Astrocyte (in vitro differentiated cells and primary cell): ENCODE measurements at regions not wholly inside any gene's neighbourhood (a gene's known extent, or its start where the extent isn't known, plus 50 kb on each side); places are given as distances from the start of the nearest gene placed in this dataset.

Source experiments
- DNase-seq: peaks from one replicate; pipeline ENCODE4 v3.0.0-alpha.2; 2010; ENCODE audit warnings: low read depth
- FAIRE-seq: peaks from 2 replicates; lab custom pipeline; 2011; peaks lifted over from hg19 to GRCh38; lab: Jason Lieb, UNC
- H2AFZ ChIP-seq: 2 replicates; pipeline ENCODE4 v1.6.0; 2012; ENCODE audit warnings: low read depth, low read length, inconsistent platforms
- H3K27ac ChIP-seq: 2 replicates; pipeline ENCODE4 v1.5.1; 2011; ENCODE audit warnings: low read depth, low read length, inconsistent platforms
- H3K27me3 ChIP-seq: 2 replicates; pipeline ENCODE4 v1.6.0; 2011; ENCODE audit warnings: low read length, inconsistent platforms; ENCODE audit not compliant: insufficient read depth
- H3K36me3 ChIP-seq: 2 replicates; pipeline ENCODE4 v1.5.1; 2011; ENCODE audit warnings: low read length, inconsistent platforms; ENCODE audit not compliant: insufficient read depth
- H3K4me1 ChIP-seq: 2 replicates; pipeline ENCODE4 v1.5.1; 2011; ENCODE audit warnings: low read length, inconsistent platforms; ENCODE audit not compliant: insufficient read depth
- H3K4me2 ChIP-seq: 2 replicates; pipeline ENCODE4 v1.6.0; 2012; ENCODE audit warnings: low read length, inconsistent platforms
- H3K4me3 ChIP-seq: 2 replicates; pipeline ENCODE4 v1.5.1; 2011; ENCODE audit warnings: low read depth, mild to moderate bottlenecking, low read length, inconsistent platforms; ENCODE audit not compliant: insufficient read depth
- H3K79me2 ChIP-seq: 2 replicates; pipeline ENCODE4 v1.6.0; 2012; ENCODE audit warnings: mild to moderate bottlenecking, low read length, inconsistent platforms; ENCODE audit not compliant: insufficient read depth
- H3K9ac ChIP-seq: 2 replicates; pipeline ENCODE4 v1.6.0; 2012; ENCODE audit warnings: mild to moderate bottlenecking, low read length, inconsistent platforms
- H3K9me3 ChIP-seq: 2 replicates; pipeline ENCODE4 v1.5.1; 2012; ENCODE audit warnings: low read depth, mild to moderate bottlenecking, low read length, inconsistent platforms; ENCODE audit not compliant: insufficient read depth
- H4K20me1 ChIP-seq: 2 replicates; pipeline ENCODE4 v1.6.0; 2012; ENCODE audit warnings: low read length, inconsistent platforms; ENCODE audit not compliant: insufficient read depth
- H3K27ac Mint-ChIP-seq: one replicate; pipeline ENCODE4 v1.8.0; 2021; ENCODE audit warnings: mild to moderate bottlenecking, mixed read lengths; ENCODE audit not compliant: unreplicated experiment
- H3K27me3 Mint-ChIP-seq: one replicate; pipeline ENCODE4 v1.8.0; 2021; ENCODE audit warnings: low read depth, mixed read lengths; ENCODE audit not compliant: unreplicated experiment
- H3K36me3 Mint-ChIP-seq: one replicate; pipeline ENCODE4 v1.8.0; 2021; ENCODE audit warnings: low read depth, mixed read lengths; ENCODE audit not compliant: unreplicated experiment
- H3K4me1 Mint-ChIP-seq: one replicate; pipeline ENCODE4 v1.8.0; 2021; ENCODE audit warnings: low read depth, mixed read lengths; ENCODE audit not compliant: unreplicated experiment
- H3K4me3 Mint-ChIP-seq: one replicate; pipeline ENCODE4 v1.8.0; 2021; ENCODE audit warnings: mild to moderate bottlenecking, moderate library complexity, mixed read lengths; ENCODE audit not compliant: unreplicated experiment
- H3K9me3 Mint-ChIP-seq: one replicate; pipeline ENCODE4 v1.8.0; 2021; ENCODE audit warnings: mild to moderate bottlenecking, mixed read lengths; ENCODE audit not compliant: unreplicated experiment
- CTCF ChIP-seq: IDR thresholded peaks from 2 replicates; pipeline ENCODE4 v1.5.1; 2011; ENCODE audit warnings: low read depth, mild to moderate bottlenecking, inconsistent platforms, low read length, moderate library complexity; ENCODE audit not compliant: insufficient read depth
- EZH2 ChIP-seq: IDR thresholded peaks from 2 replicates; pipeline ENCODE4 v1.6.1; 2012; ENCODE audit warnings: mild to moderate bottlenecking, low read length, inconsistent platforms; ENCODE audit not compliant: insufficient read depth

- Mint-ChIP-seq H3K4me3 (no peak overlapping the region), H3K4me1 (peaks cover 5% of the 10 kb centered on the region), H3K9me3 (no peaks in the 10 kb centered on the region), H3K27me3 (no peaks in the 10 kb centered on the region), H3K36me3 (no peaks in the 10 kb centered on the region), H3K27ac (no peak overlapping the region)
- Histone ChIP-seq H3K36me3 (no peaks in the 10 kb centered on the region), H3K4me1 (no peaks in the 10 kb centered on the region), H3K27me3 (no peaks in the 10 kb centered on the region), H3K4me2 (no peak overlapping the region), H3K4me3 (no peak overlapping the region), H2AFZ (no peak overlapping the region), H3K27ac (no peak overlapping the region), H4K20me1 (no peaks in the 10 kb centered on the region), H3K9ac (no peak overlapping the region), H3K79me2 (no peaks in the 10 kb centered on the region), H3K9me3 (no peaks in the 10 kb centered on the region)
- DNase-seq (no peak), FAIRE-seq (no peak)
- TF ChIP-seq EZH2, result no peak
Observed at GRCh38 chr1:81574408-81574807, 226.3 kb upstream of the ADGRL2 start.

- Histone ChIP-seq H3K27me3 (no peaks in the 10 kb centered on the region), H3K9me3 (no peaks in the 10 kb centered on the region), H3K9ac (no peak overlapping the region), H3K4me3 (no peak overlapping the region), H3K4me1 (no peaks in the 10 kb centered on the region), H3K4me2 (no peak overlapping the region), H3K27ac (no peak overlapping the region), H3K79me2 (no peaks in the 10 kb centered on the region), H4K20me1 (no peaks in the 10 kb centered on the region), H3K36me3 (no peaks in the 10 kb centered on the region), H2AFZ (no peak overlapping the region)
- TF ChIP-seq EZH2 (no peak), CTCF (no peak)
- DNase-seq (no peak), FAIRE-seq (no peak)
- H3K4me3 Mint-ChIP-seq, result no peak overlapping the region
- H3K36me3 Mint-ChIP-seq, result no peaks in the 10 kb centered on the region
- H3K27me3 Mint-ChIP-seq, result no peaks in the 10 kb centered on the region
- H3K9me3 Mint-ChIP-seq, result no peaks in the 10 kb centered on the region
- H3K4me1 Mint-ChIP-seq, result peaks cover 5% of the 10 kb centered on the region
- no peak overlapping the region for H3K27ac Mint-ChIP-seq
Observed at GRCh38 chr1:81573458-81573857, 227.3 kb upstream of the ADGRL2 start.

- H3K36me3 ChIP-seq, result no peaks in the 10 kb centered on the region
- H3K79me2 ChIP-seq, result no peaks in the 10 kb centered on the region
- no peak overlapping the region for H3K9ac ChIP-seq
- FAIRE-seq (no peak), DNase-seq (peak; percentile 20)
- H3K36me3 Mint-ChIP-seq, result no peaks in the 10 kb centered on the region
- no peak overlapping the region for H3K27ac Mint-ChIP-seq
- H3K27me3 ChIP-seq, result no peaks in the 10 kb centered on the region
- no peak overlapping the region for H3K4me3 Mint-ChIP-seq
- H3K27ac ChIP-seq, result no peak overlapping the region
- H4K20me1 ChIP-seq, result no peaks in the 10 kb centered on the region
- no peaks in the 10 kb centered on the region for H3K9me3 ChIP-seq
- no peaks in the 10 kb centered on the region for H3K9me3 Mint-ChIP-seq
- no peak overlapping the region for H3K4me3 ChIP-seq
- no peak overlapping the region for H2AFZ ChIP-seq
- TF ChIP-seq EZH2, result no peak
- TF ChIP-seq CTCF, result no peak
- H3K27me3 Mint-ChIP-seq, result no peaks in the 10 kb centered on the region
- H3K4me1 Mint-ChIP-seq, result peaks cover 5% of the 10 kb centered on the region
- no peak overlapping the region for H3K4me2 ChIP-seq
- no peaks in the 10 kb centered on the region for H3K4me1 ChIP-seq
Observed at GRCh38 chr1:81571946-81572345, 228.8 kb upstream of the ADGRL2 start.
